ENCODE measurements at regions not wholly inside any gene's neighbourhood (a gene's known extent, or its start where the extent isn't known, plus 50 kb on each side); places are given as distances from the start of the nearest gene placed in this dataset.
A peak's percentile ranks its signal among the peaks of the same experiment; 100 is the strongest.

DNA sequence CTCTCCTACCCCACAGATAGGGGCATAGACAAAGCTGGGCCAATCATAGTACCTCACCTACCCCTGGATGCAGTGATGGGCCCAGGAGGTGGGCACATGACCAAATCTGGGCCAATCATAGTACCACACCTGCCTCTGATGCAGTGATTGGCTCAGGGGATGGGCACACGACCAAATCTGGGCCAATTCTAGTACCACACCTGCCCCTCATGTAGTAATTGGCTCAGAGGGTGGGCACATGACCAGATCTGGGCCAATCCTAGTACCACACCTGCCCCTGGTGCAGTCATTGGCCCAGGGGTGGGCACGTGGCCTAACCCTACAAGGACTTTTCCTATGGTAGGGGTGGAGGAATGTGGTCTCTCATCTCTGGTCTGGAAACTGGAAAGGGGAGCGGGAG is 56.9 kb upstream of the MEF2A start:
- no peak for DNase-seq (ENCODE audit: low spot score)

DNA sequence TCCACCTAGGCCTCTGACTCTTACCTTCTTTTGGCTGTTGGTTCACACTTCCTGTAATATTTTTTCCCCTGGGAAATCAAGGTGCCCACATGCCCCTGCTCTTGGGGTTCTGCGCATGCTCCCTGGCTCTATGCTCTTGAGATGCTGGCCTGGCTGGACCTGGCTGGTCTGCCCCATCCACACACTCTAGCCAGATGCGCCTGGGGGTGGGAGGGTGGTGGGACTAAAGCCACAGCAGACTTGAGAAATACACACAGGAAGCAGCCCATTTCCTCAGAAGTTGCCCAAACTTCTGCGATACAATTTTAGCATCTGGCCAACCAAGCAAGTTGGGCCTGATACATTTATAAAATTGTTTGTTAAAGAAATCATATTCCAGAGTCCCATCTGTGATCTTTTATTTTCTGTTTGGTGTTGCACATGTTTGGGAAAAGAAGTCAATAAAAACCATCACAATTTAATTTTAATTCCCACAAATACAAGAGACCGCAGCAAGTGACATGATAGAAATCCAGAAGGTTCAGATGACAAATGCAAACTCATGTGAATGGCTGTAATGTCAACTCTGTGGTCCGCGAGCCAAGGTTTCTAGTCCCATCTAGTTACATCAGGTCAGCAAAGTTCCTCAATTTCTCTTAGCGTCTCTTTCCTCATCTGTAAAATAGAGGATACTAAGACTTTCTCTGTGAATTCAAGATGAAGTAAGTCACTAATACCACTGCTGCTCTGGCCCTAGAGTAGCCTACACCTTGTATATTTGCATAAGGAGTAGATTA is 55.9 kb upstream of the MEF2A start:
- peak; percentile 22 for DNase-seq (ENCODE audit: low spot score)

DNA sequence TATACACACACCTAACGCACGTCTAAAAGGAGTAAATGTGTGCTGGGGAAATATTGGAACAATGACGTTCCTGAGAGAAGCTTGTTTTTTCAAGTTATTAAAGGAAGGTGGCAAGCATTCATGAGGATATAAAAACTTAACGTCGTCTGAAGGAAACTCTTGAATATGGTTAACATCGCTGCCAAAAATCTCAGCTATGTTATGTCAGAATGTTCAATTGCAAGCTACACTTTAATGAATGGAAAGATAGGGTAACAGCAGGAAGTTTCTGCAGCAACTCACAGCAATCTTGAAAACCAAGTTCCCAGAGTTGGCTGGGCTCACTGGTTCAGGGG is 54.3 kb upstream of the MEF2A start:
- DNase-seq (ENCODE audit: low spot score), result peak; percentile 81

DNA sequence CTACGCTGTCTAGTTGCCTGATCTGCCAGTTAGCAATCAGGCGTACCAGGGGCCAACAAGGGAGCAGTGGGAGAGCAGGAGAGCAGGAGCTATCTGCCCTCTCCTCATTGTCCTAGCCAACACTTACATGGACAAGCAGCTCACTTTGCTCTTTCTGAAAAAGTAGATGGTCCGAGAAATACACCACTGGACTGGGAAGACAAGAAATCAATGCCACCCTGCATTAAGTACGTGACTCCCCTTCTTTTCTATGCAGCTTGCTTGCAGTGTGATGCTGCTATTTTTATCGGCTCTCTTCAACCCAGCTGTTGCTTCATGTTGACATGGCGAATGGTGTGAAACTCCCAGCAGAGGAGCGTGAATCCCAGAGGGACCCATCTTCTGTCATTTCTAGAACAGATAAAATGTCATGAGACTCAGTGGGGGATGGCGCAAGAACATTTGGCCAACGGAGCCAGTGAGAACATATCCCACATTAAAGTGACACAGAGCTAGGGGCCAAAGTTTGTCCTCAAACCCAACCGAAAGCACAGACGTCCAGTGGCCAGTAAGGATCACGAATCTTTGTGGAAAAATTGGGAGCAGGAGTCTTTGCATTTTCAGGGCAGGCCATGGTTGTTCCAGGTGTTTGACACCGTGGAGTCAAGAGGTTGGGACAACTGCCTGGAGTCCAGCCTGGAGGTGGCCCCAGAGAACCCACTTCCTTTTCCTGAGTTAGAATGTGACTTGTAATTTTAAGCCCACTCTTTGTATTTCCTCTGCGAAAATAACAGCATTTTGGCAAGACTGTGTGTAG is 53.7 kb upstream of the MEF2A start:
- DNase-seq (ENCODE audit: low spot score), result no peak

DNA sequence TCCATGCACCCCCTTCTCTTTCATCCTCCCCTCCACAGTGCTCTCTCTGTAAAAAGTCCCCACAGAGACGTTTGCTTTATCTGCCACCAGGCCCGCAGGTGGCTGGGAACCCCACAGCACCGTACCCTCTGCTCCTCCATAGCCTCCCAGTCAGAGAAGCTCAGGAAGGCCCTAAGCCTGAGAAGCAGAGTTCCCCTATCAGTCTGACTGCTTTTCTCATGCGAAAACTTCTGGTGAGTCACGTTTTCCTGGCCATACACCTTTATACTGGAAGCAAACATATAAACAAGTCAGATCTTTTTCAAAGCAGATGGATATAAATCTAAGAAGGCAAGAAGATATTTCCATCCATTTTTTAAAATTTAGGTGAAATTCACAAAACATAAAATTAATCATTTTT is 51.5 kb upstream of the MEF2A start:
- DNase-seq (ENCODE audit: low spot score), result no peak

All from umbilical cord (tissue), 1 donor.